BLaER1 treated with 17β-estradiol and CSF1 and Interleukin-3, amounts not matched to agents 10 nM and 100 nM (cell line): ENCODE measurements at regions not wholly inside any gene's neighbourhood (a gene's known extent, or its start where the extent isn't known, plus 50 kb on each side); places are given as distances from the start of the nearest gene placed in this dataset.
"Not testable (repeated sequence)": the region's sequence is repeated elsewhere in the genome, so short reads cannot be mapped to it uniquely, and the experiment has no call there.

Source experiments
- H3K27ac ChIP-seq, 11 experiments: shearing (Covaris generic); formaldehyde crosslinking; 2 replicates each; pipeline ENCODE4 v1.8.1; 2022
- H3K27me3 ChIP-seq, 11 experiments: shearing (Covaris generic); formaldehyde crosslinking; 2 replicates each; pipeline ENCODE4 v1.8.1; 2022
- H3K36me3 ChIP-seq, 11 experiments: shearing (Covaris generic); formaldehyde crosslinking; 2 replicates each; pipeline ENCODE4 v1.8.1; 2022
- H3K4me1 ChIP-seq, 10 experiments: shearing (Covaris generic); formaldehyde crosslinking; 2 replicates each; pipeline ENCODE4 v1.8.1; 2022
- H3K4me2 ChIP-seq, 11 experiments: shearing (Covaris generic); formaldehyde crosslinking; 2 replicates each; pipeline ENCODE4 v1.8.1; 2022
- H3K4me3 ChIP-seq, 10 experiments: shearing (Covaris generic); formaldehyde crosslinking; 2 replicates each; pipeline ENCODE4 v1.8.1; 2022
- H3K9ac ChIP-seq, 11 experiments: shearing (Covaris generic); formaldehyde crosslinking; 2 replicates each; pipeline ENCODE4 v1.8.1; 2022
- H3K9me3 ChIP-seq, 11 experiments: shearing (Covaris generic); formaldehyde crosslinking; replicated peaks in 1 of 11; 2 replicates each; pipeline ENCODE4 v1.8.1; 2022
- H4K20me1 ChIP-seq, 11 experiments: shearing (Covaris generic); formaldehyde crosslinking; 2 replicates each; pipeline ENCODE4 v1.8.1; 2022
- Cebpa-rat ChIP-seq, 11 experiments: shearing (Covaris generic); IDR thresholded peaks; 2 replicates each; pipeline ENCODE4 v1.8.1; 2022

GRCh38 chr3:177249203-177249602 is 51.9 kb upstream of the TBL1XR1 start:
- no peaks in the 10 kb centered on the region for H3K27me3 ChIP-seq

GRCh38 chr3:177250151-177250550 is 52.9 kb upstream of the TBL1XR1 start:
- Histone ChIP-seq H3K27me3 (no peaks in the 10 kb centered on the region), H3K4me1 (peaks cover 0 to 62% (median 0%) of the 10 kb centered on the region in 10 experiments; a peak in 6 of 20 replicates), H3K36me3 (no peaks in the 10 kb centered on the region), H3K4me2 (peak overlapping the region in 2 of 11 experiments; percentile 21 to 73; a peak in 2 of 22 replicates), H3K9me3 (peaks cover 0 to 37% (median 28%) of the 10 kb centered on the region in 11 experiments; a peak in 18 of 22 replicates), H3K27ac (no peak overlapping the region), H3K4me3 (no peak overlapping the region), H3K9ac (no peak overlapping the region), H4K20me1 (no peaks in the 10 kb centered on the region)
- TF ChIP-seq Cebpa-rat (IDR thresholded peaks at IDR 0.05) = no peak

More at GRCh38 chr3:177249203-177249602, 51.9 kb upstream of the TBL1XR1 start:
- Histone ChIP-seq H3K36me3 (no peaks in the 10 kb centered on the region), H3K4me3 (no peak overlapping the region), H3K4me2 (0 out of 22 replicates have a peak overlapping the region, but pooled peaks of 1 of the 11 experiments have one; percentile 26), H3K9me3 (peaks cover 0 to 37% (median 28%) of the 10 kb centered on the region in 11 experiments; a peak in 18 of 22 replicates), H3K9ac (no peak overlapping the region), H4K20me1 (no peaks in the 10 kb centered on the region), H3K27ac (no peak overlapping the region), H3K4me1 (peaks cover 0 to 72% (median 0%) of the 10 kb centered on the region in 10 experiments; a peak in 6 of 20 replicates)
- TF ChIP-seq Cebpa-rat (IDR thresholded peaks at IDR 0.05) = no peak

GRCh38 chr3:177251755-177252154 is 54.5 kb upstream of the TBL1XR1 start:
- peak overlapping the region in 1 of 11 experiments; percentile 11; a peak in 1 of 22 replicates for H3K27ac ChIP-seq

GRCh38 chr3:177257006-177257405 is 59.7 kb upstream of the TBL1XR1 start:
- Histone ChIP-seq H3K4me3 (no peak overlapping the region), H3K36me3 (no peaks in the 10 kb centered on the region), H3K9me3 (peaks cover 0 to 20% (median 11%) of the 10 kb centered on the region in 11 experiments; a peak in 13 of 22 replicates), H3K27ac (no peak overlapping the region), H4K20me1 (no peaks in the 10 kb centered on the region), H3K27me3 (no peaks in the 10 kb centered on the region), H3K4me1 (peaks cover 0 to 12% (median 0%) of the 10 kb centered on the region in 10 experiments; a peak in 5 of 20 replicates), H3K4me2 (peak overlapping the region in 1 of 11 experiments; percentile 37; a peak in 1 of 22 replicates), H3K9ac (no peak overlapping the region)
- no peak for TF ChIP-seq Cebpa-rat (IDR thresholded peaks at IDR 0.05)

More at GRCh38 chr3:177251755-177252154, 54.5 kb upstream of the TBL1XR1 start:
- Histone ChIP-seq H3K9me3 (peaks cover 0 to 37% (median 28%) of the 10 kb centered on the region in 11 experiments; a peak in 18 of 22 replicates), H3K4me1 (peaks cover 0 to 46% (median 0%) of the 10 kb centered on the region in 10 experiments; a peak in 6 of 20 replicates), H3K4me2 (peak overlapping the region in 2 of 11 experiments; percentile 45 to 73; a peak in 5 of 22 replicates), H3K4me3 (no peak overlapping the region), H3K27me3 (no peaks in the 10 kb centered on the region), H3K9ac (no peak overlapping the region), H3K36me3 (no peaks in the 10 kb centered on the region), H4K20me1 (no peaks in the 10 kb centered on the region)
- TF ChIP-seq Cebpa-rat (IDR thresholded peaks at IDR 0.05) = peak in 4 of 11 experiments; percentile 25 to 54 (median 36); a peak in 3 of 22 replicates

- Histone ChIP-seq H3K4me1 (peaks cover 0 to 14% (median 0%) of the 10 kb centered on the region in 10 experiments; a peak in 5 of 20 replicates), H3K27ac (no peak overlapping the region), H3K4me3 (no peak overlapping the region), H3K9ac (no peak overlapping the region), H3K4me2 (peak overlapping the region in 1 of 11 experiments; percentile 37; a peak in 1 of 22 replicates), H3K9me3 (peaks cover 0 to 14% (median 6%) of the 10 kb centered on the region in 11 experiments; a peak in 7 of 22 replicates), H3K27me3 (no peaks in the 10 kb centered on the region), H4K20me1 (no peaks in the 10 kb centered on the region), H3K36me3 (no peaks in the 10 kb centered on the region)
- no peak for TF ChIP-seq Cebpa-rat (IDR thresholded peaks at IDR 0.05)
These were observed 60.3 kb upstream of the TBL1XR1 start for GRCh38 chr3:177257625-177258024.

- Histone ChIP-seq H3K4me3 (no peak overlapping the region), H3K9me3 (peaks cover 0 to 13% (median 6%) of the 10 kb centered on the region in 11 experiments; a peak in 8 of 22 replicates), H3K27ac (no peak overlapping the region), H3K9ac (no peak overlapping the region), H4K20me1 (no peaks in the 10 kb centered on the region), H3K36me3 (no peaks in the 10 kb centered on the region), H3K4me2 (peak overlapping the region in 2 of 11 experiments; percentile 57 to 83; a peak in 4 of 22 replicates), H3K27me3 (no peaks in the 10 kb centered on the region), H3K4me1 (peaks cover 0 to 23% (median 4%) of the 10 kb centered on the region in 10 experiments; a peak in 10 of 20 replicates)
- TF ChIP-seq Cebpa-rat (IDR thresholded peaks at IDR 0.05) = no peak
These were observed 65.1 kb upstream of the TBL1XR1 start for GRCh38 chr3:177262396-177262795.

GRCh38 chr3:177263615-177264368 is 66.5 kb upstream of the TBL1XR1 start:
- peaks cover 0 to 22% (median 4%) of the 10 kb centered on the region in 10 experiments; a peak in 10 of 20 replicates for H3K4me1 ChIP-seq

GRCh38 chr3:177271811-177272501 is 74.7 kb upstream of the TBL1XR1 start:
- not testable (repeated sequence) for H3K4me3 ChIP-seq
- H3K4me1 ChIP-seq = peaks cover 4 to 11% (median 8%) of the 10 kb centered on the region in 10 experiments; a peak in 11 of 20 replicates

More at GRCh38 chr3:177263615-177264368, 66.5 kb upstream of the TBL1XR1 start:
- H3K4me3 ChIP-seq = no peak overlapping the region
- peak overlapping the region in 5 of 11 experiments; percentile 32 to 83 (median 59); a peak in 10 of 22 replicates for H3K4me2 ChIP-seq
- no peak for TF ChIP-seq Cebpa-rat (IDR thresholded peaks at IDR 0.05)
- H3K9ac ChIP-seq = peak overlapping the region in 1 of 11 experiments; percentile 30; a peak in 1 of 22 replicates
- no peaks in the 10 kb centered on the region for H3K36me3 ChIP-seq
- H3K27ac ChIP-seq = peak overlapping the region in 6 of 11 experiments; percentile 26 to 70 (median 44); a peak in 9 of 22 replicates
- H3K27me3 ChIP-seq = no peaks in the 10 kb centered on the region
- H4K20me1 ChIP-seq = no peaks in the 10 kb centered on the region
- H3K9me3 ChIP-seq = peaks cover 0 to 27% (median 10%) of the 10 kb centered on the region in 11 experiments; a peak in 9 of 22 replicates

More at GRCh38 chr3:177271811-177272501, 74.7 kb upstream of the TBL1XR1 start:
- H3K4me2 ChIP-seq, H4K20me1 ChIP-seq, H3K27me3 ChIP-seq, H3K9ac ChIP-seq, H3K36me3 ChIP-seq, H3K27ac ChIP-seq: not testable (repeated sequence)
- H3K9me3 ChIP-seq = peaks cover 9 to 51% (median 32%) of the 10 kb centered on the region in 11 experiments; a peak in 20 of 22 replicates
